ENCODE measurements at regions not wholly inside any gene's neighbourhood (a gene's known extent, or its start where the extent isn't known, plus 50 kb on each side); places are given as distances from the start of the nearest gene placed in this dataset.

DNA sequence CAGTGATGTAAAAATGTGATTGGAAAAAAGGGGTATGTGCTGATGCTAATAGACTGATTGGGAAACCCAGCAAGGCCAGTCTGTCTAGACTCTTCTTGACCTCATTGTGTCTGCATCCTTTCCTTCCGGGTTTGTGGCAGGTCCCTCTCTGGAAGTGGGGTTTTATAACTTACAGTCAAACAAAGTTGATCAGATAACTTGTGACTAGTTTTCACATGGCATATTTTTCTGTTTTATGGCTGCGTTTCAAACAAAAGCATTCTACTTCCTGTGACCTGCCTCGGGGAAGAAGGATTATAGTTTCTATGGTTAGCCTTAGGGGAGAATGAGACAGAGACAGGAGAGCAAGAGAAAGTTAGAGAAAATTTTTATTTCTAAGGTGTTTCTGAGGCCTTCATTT is 188.7 kb upstream of the HNMT start:
- no peak overlapping the region for H3K9ac ChIP-seq
- no peaks in the 10 kb centered on the region for H3K9me3 ChIP-seq (ENCODE audit: control insufficient read depth, low read length)

DNA sequence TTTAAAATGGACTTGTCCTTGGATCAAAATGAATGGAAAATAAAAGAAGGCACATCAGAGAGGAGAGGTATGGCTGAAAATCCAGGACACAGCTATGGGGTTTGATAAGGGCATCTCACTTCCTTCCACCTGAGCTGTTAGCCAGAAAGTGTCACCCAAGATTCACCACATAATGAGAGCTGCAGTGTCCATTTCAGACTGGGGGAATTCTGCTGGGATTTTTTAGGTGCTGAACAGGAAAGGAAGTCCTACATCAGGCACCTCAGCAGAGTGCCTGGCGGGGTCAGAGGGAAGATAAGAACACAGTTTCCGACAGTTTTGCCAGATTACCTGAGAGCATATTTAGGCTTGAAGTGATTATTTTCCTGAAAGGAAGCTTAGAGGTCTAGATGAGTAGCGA is 187.6 kb upstream of the HNMT start:
- H3K9me3 ChIP-seq (ENCODE audit: control insufficient read depth, low read length), result no peaks in the 10 kb centered on the region
- no peak overlapping the region for H3K9ac ChIP-seq
- H3K79me2 ChIP-seq, result no peaks in the 10 kb centered on the region
- H3K27me3 ChIP-seq (ENCODE audit: control insufficient read depth, insufficient read depth, low read length), result no peaks in the 10 kb centered on the region
- H3K4me2 ChIP-seq (ENCODE audit: low read length), result no peak overlapping the region
- H3K4me1 ChIP-seq, result no peaks in the 10 kb centered on the region
- TF ChIP-seq, protein P1, sequence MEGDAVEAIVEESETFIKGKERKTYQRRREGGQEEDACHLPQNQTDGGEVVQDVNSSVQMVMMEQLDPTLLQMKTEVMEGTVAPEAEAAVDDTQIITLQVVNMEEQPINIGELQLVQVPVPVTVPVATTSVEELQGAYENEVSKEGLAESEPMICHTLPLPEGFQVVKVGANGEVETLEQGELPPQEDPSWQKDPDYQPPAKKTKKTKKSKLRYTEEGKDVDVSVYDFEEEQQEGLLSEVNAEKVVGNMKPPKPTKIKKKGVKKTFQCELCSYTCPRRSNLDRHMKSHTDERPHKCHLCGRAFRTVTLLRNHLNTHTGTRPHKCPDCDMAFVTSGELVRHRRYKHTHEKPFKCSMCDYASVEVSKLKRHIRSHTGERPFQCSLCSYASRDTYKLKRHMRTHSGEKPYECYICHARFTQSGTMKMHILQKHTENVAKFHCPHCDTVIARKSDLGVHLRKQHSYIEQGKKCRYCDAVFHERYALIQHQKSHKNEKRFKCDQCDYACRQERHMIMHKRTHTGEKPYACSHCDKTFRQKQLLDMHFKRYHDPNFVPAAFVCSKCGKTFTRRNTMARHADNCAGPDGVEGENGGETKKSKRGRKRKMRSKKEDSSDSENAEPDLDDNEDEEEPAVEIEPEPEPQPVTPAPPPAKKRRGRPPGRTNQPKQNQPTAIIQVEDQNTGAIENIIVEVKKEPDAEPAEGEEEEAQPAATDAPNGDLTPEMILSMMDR (IDR thresholded peaks at IDR 0.05), result no peak
- no peak overlapping the region for H3K4me3 ChIP-seq (ENCODE audit: low read depth, low read length)
- no peak overlapping the region for H2AFZ ChIP-seq
- no peak overlapping the region for H3K27ac ChIP-seq
- H3K36me3 ChIP-seq (ENCODE audit: control insufficient read depth, insufficient read depth, low read length), result no peaks in the 10 kb centered on the region

More for the DNA sequence above, 188.7 kb upstream of the HNMT start:
- Histone ChIP-seq H3K27me3 (ENCODE audit: control insufficient read depth, insufficient read depth, low read length) (no peaks in the 10 kb centered on the region), H3K4me1 (no peaks in the 10 kb centered on the region), H3K36me3 (ENCODE audit: control insufficient read depth, insufficient read depth, low read length) (no peaks in the 10 kb centered on the region), H3K4me3 (ENCODE audit: low read depth, low read length) (no peak overlapping the region), H3K79me2 (no peaks in the 10 kb centered on the region), H3K4me2 (ENCODE audit: low read length) (no peak overlapping the region), H2AFZ (no peak overlapping the region), H3K27ac (no peak overlapping the region)
- TF ChIP-seq, protein P1 (IDR thresholded peaks at IDR 0.05), result no peak

DNA sequence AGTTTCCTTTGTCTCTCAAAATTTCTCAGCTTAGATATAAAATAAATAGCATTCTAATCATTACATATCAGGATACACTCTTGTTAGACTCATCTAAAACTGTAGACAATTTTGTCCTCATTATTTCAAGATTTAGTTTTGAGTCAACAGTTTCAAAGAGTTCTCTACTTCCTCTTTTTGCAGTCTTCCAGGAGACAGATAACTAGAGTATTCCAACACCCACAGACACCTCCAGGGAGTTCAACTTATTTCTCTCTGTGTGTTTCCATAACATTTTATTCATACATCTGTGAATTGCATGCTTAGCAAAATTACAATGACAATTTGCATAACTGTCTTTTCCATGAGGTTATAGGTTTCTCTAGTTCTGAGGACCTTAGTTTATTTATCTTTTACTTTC is 166.6 kb upstream of the HNMT start:
- TF ChIP-seq, protein P1 (IDR thresholded peaks at IDR 0.05), result no peak
- no peaks in the 10 kb centered on the region for H3K4me1 ChIP-seq

DNA sequence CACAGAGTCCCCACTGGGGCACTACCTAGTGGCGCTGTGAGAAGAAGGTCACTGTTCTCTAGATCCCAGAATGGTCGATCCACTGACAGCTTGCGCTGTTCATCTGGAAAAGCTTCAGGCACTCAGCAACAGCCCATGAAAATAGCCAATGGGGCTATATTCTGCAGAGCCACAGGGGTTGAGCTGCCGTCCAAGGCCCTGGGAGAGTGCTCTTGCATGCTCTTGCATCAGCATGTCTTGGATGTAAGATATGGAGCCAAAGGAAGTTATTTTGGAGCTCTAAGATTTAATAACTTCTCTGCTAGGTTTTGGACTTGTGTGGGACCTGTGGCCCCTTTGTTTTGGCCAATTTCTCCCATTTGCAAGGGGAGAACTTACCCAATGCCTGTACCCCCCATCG is 164.7 kb upstream of the HNMT start:
- no peaks in the 10 kb centered on the region for H3K27me3 ChIP-seq (ENCODE audit: control insufficient read depth, insufficient read depth, low read length)
- no peaks in the 10 kb centered on the region for H3K9me3 ChIP-seq (ENCODE audit: control insufficient read depth, low read length)
- H3K79me2 ChIP-seq, result no peaks in the 10 kb centered on the region
- H3K27ac ChIP-seq, result no peak overlapping the region
- no peak overlapping the region for H3K4me3 ChIP-seq (ENCODE audit: low read depth, low read length)
- TF ChIP-seq, protein P1 (IDR thresholded peaks at IDR 0.05), result no peak
- no peak overlapping the region for H3K4me2 ChIP-seq (ENCODE audit: low read length)
- H3K4me1 ChIP-seq, result no peaks in the 10 kb centered on the region
- H3K9ac ChIP-seq, result no peak overlapping the region
- H2AFZ ChIP-seq, result no peak overlapping the region
- no peaks in the 10 kb centered on the region for H3K36me3 ChIP-seq (ENCODE audit: control insufficient read depth, insufficient read depth, low read length)

More for the DNA sequence above, 166.6 kb upstream of the HNMT start:
- Histone ChIP-seq H3K79me2 (no peaks in the 10 kb centered on the region), H3K36me3 (ENCODE audit: control insufficient read depth, insufficient read depth, low read length) (no peaks in the 10 kb centered on the region), H3K27me3 (ENCODE audit: control insufficient read depth, insufficient read depth, low read length) (no peaks in the 10 kb centered on the region), H3K4me2 (ENCODE audit: low read length) (no peak overlapping the region), H3K4me3 (ENCODE audit: low read depth, low read length) (no peak overlapping the region), H3K9me3 (ENCODE audit: control insufficient read depth, low read length) (no peaks in the 10 kb centered on the region), H2AFZ (no peak overlapping the region), H3K27ac (no peak overlapping the region), H3K9ac (no peak overlapping the region)

DNA sequence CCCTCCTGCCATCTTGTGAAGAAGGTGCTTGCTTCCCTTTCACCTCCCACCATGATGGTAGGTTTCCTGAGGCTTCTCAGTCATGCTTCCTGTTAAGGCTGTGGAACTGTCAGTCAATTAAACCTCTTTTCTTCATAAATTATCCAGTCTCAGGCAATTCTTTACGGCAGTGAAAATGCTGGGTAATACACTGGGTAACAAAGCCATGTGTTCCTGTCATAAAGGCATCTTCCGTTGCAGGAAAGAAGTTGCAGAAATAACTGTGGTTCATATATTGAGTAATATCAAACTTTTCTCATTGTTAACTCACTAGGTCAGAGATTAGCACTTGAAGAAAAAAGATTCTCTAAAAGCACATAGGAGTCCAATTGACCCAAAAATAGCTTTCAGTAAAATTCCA is 163.9 kb upstream of the HNMT start:
- H2AFZ ChIP-seq, result no peak overlapping the region
- no peak overlapping the region for H3K9ac ChIP-seq
- no peak overlapping the region for H3K4me2 ChIP-seq (ENCODE audit: low read length)
- TF ChIP-seq, protein P1 (IDR thresholded peaks at IDR 0.05), result no peak
- H3K79me2 ChIP-seq, result no peaks in the 10 kb centered on the region
- no peaks in the 10 kb centered on the region for H3K9me3 ChIP-seq (ENCODE audit: control insufficient read depth, low read length)
- no peak overlapping the region for H3K27ac ChIP-seq
- H3K27me3 ChIP-seq (ENCODE audit: control insufficient read depth, insufficient read depth, low read length), result no peaks in the 10 kb centered on the region
- no peak overlapping the region for H3K4me3 ChIP-seq (ENCODE audit: low read depth, low read length)
- no peaks in the 10 kb centered on the region for H3K36me3 ChIP-seq (ENCODE audit: control insufficient read depth, insufficient read depth, low read length)
- H3K4me1 ChIP-seq, result no peaks in the 10 kb centered on the region

All from parathyroid adenoma (tissue), 2 donors.